ENCODE measurements at regions not wholly inside any gene's neighbourhood (a gene's known extent, or its start where the extent isn't known, plus 50 kb on each side); places are given as distances from the start of the nearest gene placed in this dataset.

DNA sequence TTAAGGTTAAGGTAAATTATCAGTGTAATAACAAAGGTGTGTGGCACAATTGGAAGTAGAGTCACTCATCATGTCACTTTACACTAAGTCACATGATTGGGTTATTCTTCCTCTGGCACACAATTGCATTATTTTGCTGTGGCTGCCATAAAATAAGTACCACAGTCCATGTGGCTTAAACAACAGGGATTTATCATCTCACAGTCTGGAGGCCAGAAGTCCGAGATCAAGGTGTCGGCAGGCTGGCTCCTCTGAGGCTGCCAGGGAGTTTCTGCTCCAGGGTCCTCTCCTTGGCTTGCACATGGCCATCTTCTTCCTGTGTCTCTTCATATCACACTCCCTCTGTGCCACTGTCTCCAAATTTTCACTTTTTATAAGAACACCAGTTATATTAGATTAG, 421.2 kb downstream of the CMPK2 start:
- no peak for FAIRE-seq
- H3K79me2 ChIP-seq (ENCODE audit: insufficient read depth, low read length): no peaks in the 10 kb centered on the region
- DNase-seq (ENCODE audit: low spot score): no peak
- no peak for TF ChIP-seq MLLT10 (CRISPR knock-in tag; IDR thresholded peaks at IDR 0.05)
- TF ChIP-seq ZNF446 (CRISPR knock-in tag; IDR thresholded peaks at IDR 0.05): no peak
- no peak for TF ChIP-seq ZNF570 (CRISPR knock-in tag; IDR thresholded peaks at IDR 0.05; ENCODE audit: borderline replicate concordance)
- TF ChIP-seq SRSF9 (IDR thresholded peaks at IDR 0.05; ENCODE audit: borderline replicate concordance, insufficient read depth, low read depth, low read length, poor library complexity, severe bottlenecking): no peak
- TF ChIP-seq ATF7-NPFF (CRISPR knock-in tag; IDR thresholded peaks at IDR 0.05; ENCODE audit: low read depth): no peak
- TF ChIP-seq IRF2 (CRISPR knock-in tag; IDR thresholded peaks at IDR 0.05): no peak
- TF ChIP-seq PHF5A (CRISPR knock-in tag; IDR thresholded peaks at IDR 0.05; ENCODE audit: low read depth, unreplicated experiment): no peak
- TF ChIP-seq LCORL (IDR thresholded peaks at IDR 0.05): no peak
- no peak for TF ChIP-seq LCORL (CRISPR knock-in tag; IDR thresholded peaks at IDR 0.05)
- TF ChIP-seq ZNF567 (CRISPR knock-in tag; IDR thresholded peaks at IDR 0.05; ENCODE audit: borderline replicate concordance): no peak
- TF ChIP-seq HDAC6 (IDR thresholded peaks at IDR 0.05; ENCODE audit: low read depth, low read length): no peak
- TF ChIP-seq, protein P1, sequence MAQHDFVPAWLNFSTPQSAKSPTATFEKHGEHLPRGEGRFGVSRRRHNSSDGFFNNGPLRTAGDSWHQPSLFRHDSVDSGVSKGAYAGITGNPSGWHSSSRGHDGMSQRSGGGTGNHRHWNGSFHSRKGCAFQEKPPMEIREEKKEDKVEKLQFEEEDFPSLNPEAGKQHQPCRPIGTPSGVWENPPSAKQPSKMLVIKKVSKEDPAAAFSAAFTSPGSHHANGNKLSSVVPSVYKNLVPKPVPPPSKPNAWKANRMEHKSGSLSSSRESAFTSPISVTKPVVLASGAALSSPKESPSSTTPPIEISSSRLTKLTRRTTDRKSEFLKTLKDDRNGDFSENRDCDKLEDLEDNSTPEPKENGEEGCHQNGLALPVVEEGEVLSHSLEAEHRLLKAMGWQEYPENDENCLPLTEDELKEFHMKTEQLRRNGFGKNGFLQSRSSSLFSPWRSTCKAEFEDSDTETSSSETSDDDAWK (CRISPR knock-in tag; IDR thresholded peaks at IDR 0.05): no peak
- TF ChIP-seq ZNF430 (CRISPR knock-in tag; IDR thresholded peaks at IDR 0.05): no peak
- no peak for TF ChIP-seq ZFY (CRISPR knock-in tag; IDR thresholded peaks at IDR 0.05)
- TF ChIP-seq, protein P2, sequence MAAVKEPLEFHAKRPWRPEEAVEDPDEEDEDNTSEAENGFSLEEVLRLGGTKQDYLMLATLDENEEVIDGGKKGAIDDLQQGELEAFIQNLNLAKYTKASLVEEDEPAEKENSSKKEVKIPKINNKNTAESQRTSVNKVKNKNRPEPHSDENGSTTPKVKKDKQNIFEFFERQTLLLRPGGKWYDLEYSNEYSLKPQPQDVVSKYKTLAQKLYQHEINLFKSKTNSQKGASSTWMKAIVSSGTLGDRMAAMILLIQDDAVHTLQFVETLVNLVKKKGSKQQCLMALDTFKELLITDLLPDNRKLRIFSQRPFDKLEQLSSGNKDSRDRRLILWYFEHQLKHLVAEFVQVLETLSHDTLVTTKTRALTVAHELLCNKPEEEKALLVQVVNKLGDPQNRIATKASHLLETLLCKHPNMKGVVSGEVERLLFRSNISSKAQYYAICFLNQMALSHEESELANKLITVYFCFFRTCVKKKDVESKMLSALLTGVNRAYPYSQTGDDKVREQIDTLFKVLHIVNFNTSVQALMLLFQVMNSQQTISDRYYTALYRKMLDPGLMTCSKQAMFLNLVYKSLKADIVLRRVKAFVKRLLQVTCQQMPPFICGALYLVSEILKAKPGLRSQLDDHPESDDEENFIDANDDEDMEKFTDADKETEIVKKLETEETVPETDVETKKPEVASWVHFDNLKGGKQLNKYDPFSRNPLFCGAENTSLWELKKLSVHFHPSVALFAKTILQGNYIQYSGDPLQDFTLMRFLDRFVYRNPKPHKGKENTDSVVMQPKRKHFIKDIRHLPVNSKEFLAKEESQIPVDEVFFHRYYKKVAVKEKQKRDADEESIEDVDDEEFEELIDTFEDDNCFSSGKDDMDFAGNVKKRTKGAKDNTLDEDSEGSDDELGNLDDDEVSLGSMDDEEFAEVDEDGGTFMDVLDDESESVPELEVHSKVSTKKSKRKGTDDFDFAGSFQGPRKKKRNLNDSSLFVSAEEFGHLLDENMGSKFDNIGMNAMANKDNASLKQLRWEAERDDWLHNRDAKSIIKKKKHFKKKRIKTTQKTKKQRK (IDR thresholded peaks at IDR 0.05; ENCODE audit: low read length): no peak
- no peak for TF ChIP-seq ZNF230 (CRISPR knock-in tag; IDR thresholded peaks at IDR 0.05)
- no peak for TF ChIP-seq MZF1 (CRISPR knock-in tag; IDR thresholded peaks at IDR 0.05; ENCODE audit: borderline replicate concordance)
- TF ChIP-seq, protein P3, sequence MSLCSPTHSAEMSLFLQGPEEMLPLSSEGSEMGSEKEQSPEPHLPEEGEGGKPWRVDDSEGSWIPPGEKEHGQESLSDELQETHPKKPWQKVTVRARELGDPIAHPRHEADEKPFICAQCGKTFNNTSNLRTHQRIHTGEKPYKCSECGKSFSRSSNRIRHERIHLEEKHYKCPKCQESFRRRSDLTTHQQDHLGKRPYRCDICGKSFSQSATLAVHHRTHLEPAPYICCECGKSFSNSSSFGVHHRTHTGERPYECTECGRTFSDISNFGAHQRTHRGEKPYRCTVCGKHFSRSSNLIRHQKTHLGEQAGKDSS (CRISPR knock-in tag; IDR thresholded peaks at IDR 0.05; ENCODE audit: borderline replicate concordance, low read depth): no peak
- TF ChIP-seq, protein P4, sequence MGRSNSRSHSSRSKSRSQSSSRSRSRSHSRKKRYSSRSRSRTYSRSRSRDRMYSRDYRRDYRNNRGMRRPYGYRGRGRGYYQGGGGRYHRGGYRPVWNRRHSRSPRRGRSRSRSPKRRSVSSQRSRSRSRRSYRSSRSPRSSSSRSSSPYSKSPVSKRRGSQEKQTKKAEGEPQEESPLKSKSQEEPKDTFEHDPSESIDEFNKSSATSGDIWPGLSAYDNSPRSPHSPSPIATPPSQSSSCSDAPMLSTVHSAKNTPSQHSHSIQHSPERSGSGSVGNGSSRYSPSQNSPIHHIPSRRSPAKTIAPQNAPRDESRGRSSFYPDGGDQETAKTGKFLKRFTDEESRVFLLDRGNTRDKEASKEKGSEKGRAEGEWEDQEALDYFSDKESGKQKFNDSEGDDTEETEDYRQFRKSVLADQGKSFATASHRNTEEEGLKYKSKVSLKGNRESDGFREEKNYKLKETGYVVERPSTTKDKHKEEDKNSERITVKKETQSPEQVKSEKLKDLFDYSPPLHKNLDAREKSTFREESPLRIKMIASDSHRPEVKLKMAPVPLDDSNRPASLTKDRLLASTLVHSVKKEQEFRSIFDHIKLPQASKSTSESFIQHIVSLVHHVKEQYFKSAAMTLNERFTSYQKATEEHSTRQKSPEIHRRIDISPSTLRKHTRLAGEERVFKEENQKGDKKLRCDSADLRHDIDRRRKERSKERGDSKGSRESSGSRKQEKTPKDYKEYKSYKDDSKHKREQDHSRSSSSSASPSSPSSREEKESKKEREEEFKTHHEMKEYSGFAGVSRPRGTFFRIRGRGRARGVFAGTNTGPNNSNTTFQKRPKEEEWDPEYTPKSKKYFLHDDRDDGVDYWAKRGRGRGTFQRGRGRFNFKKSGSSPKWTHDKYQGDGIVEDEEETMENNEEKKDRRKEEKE (IDR thresholded peaks at IDR 0.05): no peak
- H3K9ac ChIP-seq (ENCODE audit: insufficient read depth, low read depth, low read length): no peak overlapping the region
- no peaks in the 10 kb centered on the region for H3K36me3 ChIP-seq (replicated peaks in 1 of 2; ENCODE audit: control insufficient read depth in 1 of 2, insufficient read depth in 2 of 2, low read length in 2 of 2)
- no peak overlapping the region for H3K27ac ChIP-seq (ENCODE audit: extremely low read length, insufficient read depth, low read length)
- CTCF ChIA-PET (ENCODE audit: low intra/inter-chr PET ratio, low total read pairs): no interaction called here
- H3K4me2 ChIP-seq (ENCODE audit: low read depth, low read length): no peak overlapping the region
- WGBS (ENCODE audit: low lambda C conversion rate): 45% methylated on average over 2 of the region's 2 CpGs
- intact Hi-C loops (cut with micrococcal nuclease; ENCODE audit: unreplicated experiment) (no loop called here), in situ Hi-C loops (cut with HindIII; ENCODE audit: extremely low pct_ligation_motif_present, low pct_unique_long_range_greater_than_20kb) (no loop called here)
- no peaks in the 10 kb centered on the region for H3K27me3 ChIP-seq (ENCODE audit: control insufficient read depth in 1 of 2, insufficient read depth in 2 of 2, low read length in 2 of 2)
- H3K9me3 ChIP-seq (ENCODE audit: low read length): peaks cover 5% of the 10 kb centered on the region; the same call in 1 of the 2 replicates
- no peak overlapping the region for H2AFZ ChIP-seq (ENCODE audit: low read length)
- no peaks in the 10 kb centered on the region for H3K4me1 ChIP-seq (ENCODE audit: insufficient read depth, low read length)
- H4K20me1 ChIP-seq (ENCODE audit: insufficient read depth, low read length): no peaks in the 10 kb centered on the region
- POLR2A ChIA-PET: no interaction called here
- ATAC-seq: no peak
- no TSS peak for BruUV-seq (replicated peaks)
- no peak overlapping the region for H3K4me3 ChIP-seq (replicated peaks in 1 of 3; ENCODE audit: insufficient read depth in 1 of 3, low read depth in 2 of 3, low read length in 3 of 3)

All from HepG2 (cell line).